IMR-90 (cell line): ENCODE measurements at regions not wholly inside any gene's neighbourhood (a gene's known extent, or its start where the extent isn't known, plus 50 kb on each side); places are given as distances from the start of the nearest gene placed in this dataset.

Experiments used
- ATAC-seq: fragments of 200-7000 bp; cut with Tn5 transposase; 2 replicates; pipeline ENCODE4 v1.9.1; 2020; ENCODE audit warnings: low read depth, mild to moderate bottlenecking, moderate library complexity
- BruUV-seq: library from RNA; stranded (reverse); fragments of 400-500 nt; replicated peaks from 2 replicates; lab custom pipeline; 2021; lab: Mats Ljungman, UMichigan
- CTCF ChIA-PET: fragments of 300-600 bp; formaldehyde crosslinking; extraction: SDS; loops from one replicate; lab custom pipeline; 2021; ENCODE audit warnings: antibody characterized with exemption; lab: Yijun Ruan, JAX
- POLR2A ChIA-PET: fragments of 300-600 bp; sonication (Branson Sonifier 250); formaldehyde crosslinking; loops from one replicate; lab custom pipeline; 2022; ENCODE audit warnings: antibody characterized with exemption; ENCODE audit not compliant: unreplicated experiment; lab: Charles Lee
- DNase-seq: peaks from one replicate; pipeline ENCODE4 v3.0.0; 2013
- H2AFZ ChIP-seq: replicated peaks from 2 replicates; pipeline ENCODE3; 2013; ENCODE audit warnings: low read length, mild to moderate bottlenecking; ENCODE audit not compliant: poor library complexity
- H2AK5ac ChIP-seq: 2 replicates; pipeline ENCODE4 v1.6.1; 2013; ENCODE audit warnings: low read depth, low read length, inconsistent platforms
- H2AK9ac ChIP-seq: replicated peaks from 2 replicates; pipeline ENCODE3; 2013; ENCODE audit warnings: mild to moderate bottlenecking, low read depth, low read length, moderate library complexity; ENCODE audit not compliant: poor library complexity
- H2BK120ac ChIP-seq: 2 replicates; pipeline ENCODE4 v1.6.1; 2013; ENCODE audit warnings: low read depth, low read length, inconsistent platforms
- H2BK15ac ChIP-seq: 3 replicates; pipeline ENCODE4 v1.6.1; 2013; ENCODE audit warnings: low read depth, low read length, inconsistent platforms
- H2BK20ac ChIP-seq: 2 replicates; pipeline ENCODE4 v1.6.1; 2013; ENCODE audit warnings: low read depth, mild to moderate bottlenecking, inconsistent platforms, low read length, moderate library complexity
- H2BK5ac ChIP-seq: 2 replicates; pipeline ENCODE4 v1.6.1; 2013; ENCODE audit warnings: mild to moderate bottlenecking, low read depth, low read length, inconsistent platforms; ENCODE audit not compliant: poor library complexity, severe bottlenecking
- H3K14ac ChIP-seq: replicated peaks from 2 replicates; pipeline ENCODE4 v1.6.1; 2013; ENCODE audit warnings: low read depth, low read length, inconsistent platforms
- H3K18ac ChIP-seq: 2 replicates; pipeline ENCODE4 v1.6.1; 2013; ENCODE audit warnings: low read depth, low read length, control low read depth
- H3K23ac ChIP-seq: 2 replicates; pipeline ENCODE4 v1.6.1; 2013; ENCODE audit warnings: low read depth, low read length, inconsistent platforms
- H3K27ac ChIP-seq: 2 replicates; pipeline ENCODE4 v1.5.1; 2013; ENCODE audit warnings: mild to moderate bottlenecking, control low read depth, low read length; ENCODE audit not compliant: insufficient read depth
- H3K27me3 ChIP-seq: 2 replicates; pipeline ENCODE4 v1.6.1; 2013; ENCODE audit warnings: low read length; ENCODE audit not compliant: control insufficient read depth, insufficient read depth
- H3K36me3 ChIP-seq: 2 replicates; pipeline ENCODE4 v1.6.1; 2013; ENCODE audit warnings: low read length, mixed read lengths; ENCODE audit not compliant: control insufficient read depth, insufficient read depth
- H3K4ac ChIP-seq: 2 replicates; pipeline ENCODE4 v1.6.1; 2013; ENCODE audit warnings: low read depth, low read length, inconsistent platforms
- H3K4me1 ChIP-seq: 2 replicates; pipeline ENCODE4 v1.6.1; 2013; ENCODE audit warnings: low read length, mixed read lengths; ENCODE audit not compliant: control insufficient read depth, insufficient read depth
- H3K4me2 ChIP-seq: 2 replicates; pipeline ENCODE4 v1.6.1; 2013; ENCODE audit warnings: low read depth, mild to moderate bottlenecking, control low read depth, low read length, moderate library complexity
- H3K4me3 ChIP-seq: 2 replicates; pipeline ENCODE4 v1.5.1; 2013; ENCODE audit warnings: low read depth, mild to moderate bottlenecking, control low read depth, low read length, moderate library complexity; ENCODE audit not compliant: insufficient read depth
- H3K56ac ChIP-seq: 2 replicates; pipeline ENCODE4 v1.6.1; 2013; ENCODE audit warnings: low read length, inconsistent platforms; ENCODE audit not compliant: insufficient read depth; ENCODE audit errors: extremely low read depth
- H3K79me1 ChIP-seq, 2 experiments: 2 replicates each; pipeline ENCODE4 v1.6.1; 2013; ENCODE audit warnings: low read length in 2 of 2, inconsistent platforms in 1 of 2, low read depth in 1 of 2
- H3K9ac ChIP-seq: 2 replicates; pipeline ENCODE4 v1.6.1; 2013; ENCODE audit warnings: low read depth, low read length, control low read depth
- H3K9me1 ChIP-seq: 2 replicates; pipeline ENCODE4 v1.6.1; 2013; ENCODE audit warnings: low read length, inconsistent platforms; ENCODE audit not compliant: insufficient read depth
- H3K9me3 ChIP-seq: 2 replicates; pipeline ENCODE4 v1.6.1; 2013; ENCODE audit warnings: low read length; ENCODE audit not compliant: control insufficient read depth, insufficient read depth
- H4K20me1 ChIP-seq: 2 replicates; pipeline ENCODE4 v1.6.1; 2013; ENCODE audit warnings: low read length, inconsistent platforms; ENCODE audit not compliant: insufficient read depth
- H4K5ac ChIP-seq: 2 replicates; pipeline ENCODE4 v1.6.1; 2013; ENCODE audit warnings: mild to moderate bottlenecking, low read depth, low read length, control low read depth
- H4K8ac ChIP-seq, 2 experiments: 2 replicates each; pipeline ENCODE4 v1.6.1; 2013; ENCODE audit warnings: low read depth in 2 of 2, low read length in 2 of 2, control low read depth in 1 of 2, inconsistent platforms in 1 of 2
- H4K91ac ChIP-seq: 2 replicates; pipeline ENCODE4 v1.6.1; 2013; ENCODE audit warnings: low read depth, low read length, inconsistent platforms; ENCODE audit not compliant: insufficient read depth
- BHLHE40 ChIP-seq: fragments of 150-350 bp; IDR thresholded peaks from 2 replicates; pipeline ENCODE4 v1.6.1; 2016; ENCODE audit warnings: mild to moderate bottlenecking, low read depth, low read length
- CEBPB ChIP-seq: IDR thresholded peaks from 2 replicates; pipeline ENCODE4 v1.6.1; 2012; ENCODE audit warnings: low read depth, low read length, improper control_type of control experiment
- CHD1 ChIP-seq: IDR thresholded peaks from 2 replicates; pipeline ENCODE4 v1.6.1; 2012; ENCODE audit warnings: low read depth, low read length, improper control_type of control experiment
- FOS ChIP-seq: fragments of 150-350 bp; IDR thresholded peaks from 2 replicates; pipeline ENCODE4 v1.6.1; 2016; ENCODE audit warnings: low read depth, low read length
- MAFK ChIP-seq: IDR thresholded peaks from 2 replicates; pipeline ENCODE4 v1.6.1; 2012; ENCODE audit warnings: low read depth, low read length, improper control_type of control experiment
- MAZ ChIP-seq: IDR thresholded peaks from 2 replicates; pipeline ENCODE4 v1.6.1; 2012; ENCODE audit warnings: low read depth, mild to moderate bottlenecking, low read length, improper control_type of control experiment, moderate library complexity, borderline replicate concordance
- MXI1 ChIP-seq: IDR thresholded peaks from 2 replicates; pipeline ENCODE4 v1.6.1; 2012; ENCODE audit warnings: low read depth, mild to moderate bottlenecking, low read length, moderate library complexity, borderline replicate concordance
- NFE2L2 ChIP-seq: fragments of 150-350 bp; IDR thresholded peaks from 2 replicates; pipeline ENCODE4 v1.6.1; 2016; ENCODE audit warnings: low read depth, mild to moderate bottlenecking, low read length
- POLR2A ChIP-seq: IDR thresholded peaks from 2 replicates; pipeline ENCODE4 v1.6.1; 2012; ENCODE audit warnings: mild to moderate bottlenecking, low read depth, low read length
- RAD21 ChIP-seq: IDR thresholded peaks from 2 replicates; pipeline ENCODE4 v1.6.1; 2012; ENCODE audit warnings: low read length, improper control_type of control experiment
- RCOR1 ChIP-seq: IDR thresholded peaks from 2 replicates; pipeline ENCODE4 v1.6.1; 2012; ENCODE audit warnings: mild to moderate bottlenecking, low read length, improper control_type of control experiment; ENCODE audit not compliant: insufficient replicate concordance
- RFX5 ChIP-seq: IDR thresholded peaks from 2 replicates; pipeline ENCODE4 v1.8.0; 2012; ENCODE audit warnings: low read depth, mild to moderate bottlenecking, low read length, moderate library complexity
- SMC3 ChIP-seq: fragments of 150-350 bp; IDR thresholded peaks from 2 replicates; pipeline ENCODE4 v1.6.1; 2016; ENCODE audit warnings: low read depth, mild to moderate bottlenecking, antibody characterized with exemption, low read length, moderate library complexity
- WGBS, 2 experiments: methylation state at CpG; one replicate each; pipeline versions ENCODE4 v1.1.5 to v1.1.7; 2013; ENCODE audit warnings: missing lambda C conversion rate in 2 of 2; ENCODE audit not compliant: insufficient read length in 1 of 2; ENCODE audit errors: extremely low coverage in 2 of 2; 5-methylcytosine and 5-hydroxymethylcytosine counted together
- dilution Hi-C: fragments of 300-500 bp; cut with HindIII; formaldehyde crosslinking; loops from one replicate; pipeline ENCODE4 v1.14.3; 2018; ENCODE audit warnings: low sequenced_read_pairs; ENCODE audit not compliant: unreplicated experiment
- in situ Hi-C: fragments of 300-500 bp; cut with MboI; formaldehyde crosslinking; loops from 3 replicates; pipeline ENCODE4 v1.14.3; 2019; ENCODE audit warnings: low sequenced_read_pairs, inconsistent platforms, mixed read lengths
- intact Hi-C: fragments of 100-400 bp; cut with micrococcal nuclease; formaldehyde crosslinking; loops from 2 replicates; pipeline ENCODE4 v1.10.0; 2022
- TF ChIP-seq, protein P1 (sequence below): fragments of 150-350 bp; IDR thresholded peaks from 2 replicates; pipeline ENCODE4 v1.6.1; 2017; ENCODE audit warnings: mild to moderate bottlenecking, antibody characterized with exemption, low read length, low read depth
- TF ChIP-seq, protein P2 (sequence below): conservative IDR thresholded peaks from 2 replicates; pipeline ENCODE4 v1.5.1; 2012; ENCODE audit warnings: mild to moderate bottlenecking, low read depth, low read length, improper control_type of control experiment
- TF ChIP-seq, protein P3 (sequence below): fragments of 150-350 bp; IDR thresholded peaks from 2 replicates; pipeline ENCODE4 v1.6.1; 2016; ENCODE audit warnings: low read depth, mild to moderate bottlenecking, low read length, moderate library complexity, borderline replicate concordance

DNA sequence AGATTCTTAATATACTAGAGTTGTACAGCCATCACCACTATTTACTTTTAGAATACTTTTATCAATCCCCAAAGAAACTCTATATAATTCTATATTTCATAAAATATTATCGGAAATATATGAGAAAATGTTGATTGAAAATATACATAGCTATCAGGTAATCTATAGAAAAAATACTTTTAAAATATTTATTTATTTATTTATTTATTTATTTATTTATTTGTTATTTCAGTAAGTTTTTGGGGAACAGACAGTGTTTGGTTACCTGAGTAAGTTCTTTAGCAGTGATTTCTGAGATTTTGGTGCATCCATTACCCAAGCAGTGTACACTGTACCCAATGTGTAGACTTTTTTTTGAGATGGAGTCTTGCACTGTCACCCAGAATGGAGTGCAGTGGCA is 206.6 kb upstream of the DAAM1 start:
- Histone ChIP-seq H3K36me3 (no peaks in the 10 kb centered on the region), H4K5ac (no peak overlapping the region), H2AK9ac (no peak overlapping the region), H3K4me1 (peaks cover 6% of the 10 kb centered on the region), H3K4ac (no peak overlapping the region), H3K23ac (no peak overlapping the region), H3K4me2 (no peak overlapping the region), H4K91ac (no peak overlapping the region), H3K27ac (no peak overlapping the region), H3K27me3 (peaks cover 4% of the 10 kb centered on the region; the same call in 1 of the 2 replicates), H4K8ac (no peak overlapping the region), H2AFZ (no peak overlapping the region), H3K18ac (no peak overlapping the region), H2BK5ac (no peak overlapping the region), H3K9me3 (no peaks in the 10 kb centered on the region), H2BK20ac (no peak overlapping the region), H3K56ac (no peak overlapping the region), H3K9ac (no peak overlapping the region), H3K79me1 (no peaks in the 10 kb centered on the region), H4K20me1 (no peaks in the 10 kb centered on the region), H3K14ac (no peak overlapping the region), H2BK15ac (no peak overlapping the region), H2AK5ac (no peak overlapping the region), H3K9me1 (peaks cover 4% of the 10 kb centered on the region; the same call in 1 of the 2 replicates), H3K4me3 (no peak overlapping the region), H2BK120ac (no peak overlapping the region)
- ChIA-PET CTCF (no interaction called here), POLR2A (no interaction called here)
- in situ Hi-C loops (no loop called here), intact Hi-C loops (no loop called here), dilution Hi-C loops (no loop called here)
- no peak for ATAC-seq
- no peak for DNase-seq
- WGBS, 2 experiments: no CpG with 5 or more reads among the region's 1 CpG
- BruUV-seq: no TSS peak
- no peak for TF ChIP-seq CEBPB
- TF ChIP-seq, protein P1, sequence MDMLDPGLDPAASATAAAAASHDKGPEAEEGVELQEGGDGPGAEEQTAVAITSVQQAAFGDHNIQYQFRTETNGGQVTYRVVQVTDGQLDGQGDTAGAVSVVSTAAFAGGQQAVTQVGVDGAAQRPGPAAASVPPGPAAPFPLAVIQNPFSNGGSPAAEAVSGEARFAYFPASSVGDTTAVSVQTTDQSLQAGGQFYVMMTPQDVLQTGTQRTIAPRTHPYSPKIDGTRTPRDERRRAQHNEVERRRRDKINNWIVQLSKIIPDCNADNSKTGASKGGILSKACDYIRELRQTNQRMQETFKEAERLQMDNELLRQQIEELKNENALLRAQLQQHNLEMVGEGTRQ: no peak
- TF ChIP-seq SMC3: no peak
- no peak for TF ChIP-seq BHLHE40
- TF ChIP-seq POLR2A: no peak
- TF ChIP-seq CHD1: no peak
- no peak for TF ChIP-seq MAZ
- TF ChIP-seq MXI1: no peak
- no peak for TF ChIP-seq RCOR1
- no peak for TF ChIP-seq MAFK
- no peak for TF ChIP-seq NFE2L2
- no peak for TF ChIP-seq RAD21
- no peak for TF ChIP-seq FOS
- TF ChIP-seq, protein P2, sequence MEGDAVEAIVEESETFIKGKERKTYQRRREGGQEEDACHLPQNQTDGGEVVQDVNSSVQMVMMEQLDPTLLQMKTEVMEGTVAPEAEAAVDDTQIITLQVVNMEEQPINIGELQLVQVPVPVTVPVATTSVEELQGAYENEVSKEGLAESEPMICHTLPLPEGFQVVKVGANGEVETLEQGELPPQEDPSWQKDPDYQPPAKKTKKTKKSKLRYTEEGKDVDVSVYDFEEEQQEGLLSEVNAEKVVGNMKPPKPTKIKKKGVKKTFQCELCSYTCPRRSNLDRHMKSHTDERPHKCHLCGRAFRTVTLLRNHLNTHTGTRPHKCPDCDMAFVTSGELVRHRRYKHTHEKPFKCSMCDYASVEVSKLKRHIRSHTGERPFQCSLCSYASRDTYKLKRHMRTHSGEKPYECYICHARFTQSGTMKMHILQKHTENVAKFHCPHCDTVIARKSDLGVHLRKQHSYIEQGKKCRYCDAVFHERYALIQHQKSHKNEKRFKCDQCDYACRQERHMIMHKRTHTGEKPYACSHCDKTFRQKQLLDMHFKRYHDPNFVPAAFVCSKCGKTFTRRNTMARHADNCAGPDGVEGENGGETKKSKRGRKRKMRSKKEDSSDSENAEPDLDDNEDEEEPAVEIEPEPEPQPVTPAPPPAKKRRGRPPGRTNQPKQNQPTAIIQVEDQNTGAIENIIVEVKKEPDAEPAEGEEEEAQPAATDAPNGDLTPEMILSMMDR: no peak
- TF ChIP-seq, protein P3, sequence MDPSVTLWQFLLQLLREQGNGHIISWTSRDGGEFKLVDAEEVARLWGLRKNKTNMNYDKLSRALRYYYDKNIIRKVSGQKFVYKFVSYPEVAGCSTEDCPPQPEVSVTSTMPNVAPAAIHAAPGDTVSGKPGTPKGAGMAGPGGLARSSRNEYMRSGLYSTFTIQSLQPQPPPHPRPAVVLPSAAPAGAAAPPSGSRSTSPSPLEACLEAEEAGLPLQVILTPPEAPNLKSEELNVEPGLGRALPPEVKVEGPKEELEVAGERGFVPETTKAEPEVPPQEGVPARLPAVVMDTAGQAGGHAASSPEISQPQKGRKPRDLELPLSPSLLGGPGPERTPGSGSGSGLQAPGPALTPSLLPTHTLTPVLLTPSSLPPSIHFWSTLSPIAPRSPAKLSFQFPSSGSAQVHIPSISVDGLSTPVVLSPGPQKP: no peak
- no peak for TF ChIP-seq RFX5
